Psoas muscle (tissue), 7 donors: ENCODE measurements at regions not wholly inside any gene's neighbourhood (a gene's known extent, or its start where the extent isn't known, plus 50 kb on each side); places are given as distances from the start of the nearest gene placed in this dataset.
"Not testable (repeated sequence)": the region's sequence is repeated elsewhere in the genome, so short reads cannot be mapped to it uniquely, and the experiment has no call there.

ENCODE experiments used
- ATAC-seq, 4 donors: fragments of 200-7000 bp; cut with Tn5 transposase; one replicate each; pipeline ENCODE4 v1.9.1; 2020; ENCODE audit warnings: moderate library complexity in 3 of 4, mild to moderate bottlenecking in 2 of 4
- DNase-seq, 2 donors: peaks; one replicate each; pipeline ENCODE4 v3.0.0-alpha.2; 2020
- H3K27ac ChIP-seq: fragments of 200-600 bp; one replicate; pipeline ENCODE4 v1.8.0; 2022
- H3K27me3 ChIP-seq, 3 donors: fragments of 200-600 bp in 1 of 3; one replicate each; pipeline versions ENCODE4 v1.6.1 to v1.8.0; 2013 to 2022; ENCODE audit warnings: low read length in 2 of 3, mild to moderate bottlenecking in 2 of 3, moderate library complexity in 1 of 3; ENCODE audit not compliant: insufficient read depth in 3 of 3
- H3K36me3 ChIP-seq, 2 donors: fragments of 200-600 bp in 1 of 2; one replicate each; pipeline versions ENCODE4 v1.6.1 to v1.8.0; 2013 to 2022; ENCODE audit warnings: low read depth in 1 of 2, mild to moderate bottlenecking in 1 of 2, moderate library complexity in 1 of 2; ENCODE audit not compliant: insufficient read depth in 1 of 2
- H3K4me1 ChIP-seq: fragments of 200-600 bp; one replicate; pipeline ENCODE4 v1.8.0; 2022
- H3K4me3 ChIP-seq: fragments of 200-600 bp; one replicate; pipeline ENCODE4 v1.8.0; 2022; ENCODE audit warnings: mild to moderate bottlenecking
- H3K9me3 ChIP-seq: fragments of 200-600 bp; one replicate; pipeline ENCODE4 v1.8.0; 2022
- CTCF ChIP-seq: fragments of 200-600 bp; IDR thresholded peaks from one replicate; pipeline ENCODE4 v1.8.0; 2022; ENCODE audit warnings: antibody characterized with exemption
- WGBS, 3 donors: extraction: QIAGEN DNeasy Blood & Tissue Kit; methylation state at CpG; one replicate each; pipeline versions ENCODE4 v1.1.6 to v1.1.7; 2013; 5-methylcytosine and 5-hydroxymethylcytosine counted together
- intact Hi-C, 2 donors: fragments of 100-400 bp; cut with DNase I; formaldehyde crosslinking; loops; one replicate each; pipeline versions ENCODE4 v1.11.0 to v1.14.2; 2022
- donor health status: healthy with polysubstance abuse.
- donor health status: DM: no; HTN: no; CAD: no; lungs with moderate emphysema.
- donor health status: Bipolar disorder and iron deficiency.
- donor health status: healthy.
- donor health status: DM: yes; HTN: yes; CAD: no.
- donor health status: DM: no; HTN: no; CAD: no.
- donor health status: DM: yes; HTN: yes; CAD: no.

DNA sequence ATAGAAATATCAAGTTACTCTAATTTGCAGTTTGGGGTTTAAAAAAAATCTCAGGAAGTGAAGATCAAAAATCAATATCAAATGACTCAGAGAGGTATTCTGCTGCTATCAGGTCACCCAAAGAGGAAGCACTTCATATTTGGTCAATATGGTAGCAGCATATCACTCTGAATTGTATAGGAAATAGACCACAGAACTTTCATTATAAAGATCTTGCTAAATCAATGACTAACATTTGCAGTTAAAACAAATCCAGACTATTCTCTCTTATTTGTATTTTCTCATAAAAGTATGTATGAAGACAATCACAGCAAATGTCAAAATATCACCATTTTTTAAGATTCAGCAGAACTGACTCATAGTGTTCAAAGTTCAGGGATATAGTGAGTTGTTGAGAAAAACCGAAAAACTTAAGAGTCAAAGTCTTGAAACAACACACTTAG is 105.8 kb upstream of the PCSK1 start:
- ATAC-seq (no peak), DNase-seq (no peak)
- Histone ChIP-seq H3K27ac (no peak overlapping the region), H3K36me3 (no peaks in the 10 kb centered on the region), H3K9me3 (peaks cover under 1% of the 10 kb centered on the region), H3K4me3 (no peak overlapping the region), H3K4me1 (no peaks in the 10 kb centered on the region), H3K27me3 (no peaks in the 10 kb centered on the region)
- no peak for TF ChIP-seq CTCF
- intact Hi-C loops = no loop called here
- WGBS, 3 donors = 89 to 93% (median 91%) methylated on average over 1 of the region's 1 CpG

GRCh38 chr5:96546120-96546519 is 113.1 kb upstream of the PCSK1 start:
- WGBS, 3 donors = 66 to 76% (median 68%) methylated on average over 1 of the region's 1 CpG
- H3K4me3 ChIP-seq = no peak overlapping the region
- no peaks in the 10 kb centered on the region for H3K4me1 ChIP-seq
- TF ChIP-seq CTCF = no peak
- peaks cover 4% of the 10 kb centered on the region for H3K9me3 ChIP-seq
- DNase-seq (no peak), ATAC-seq (no peak)
- intact Hi-C loops = no loop called here
- no peaks in the 10 kb centered on the region for H3K36me3 ChIP-seq
- H3K27me3 ChIP-seq = peaks cover 0 to 2% (median 0%) of the 10 kb centered on the region in 3 donors
- H3K27ac ChIP-seq = no peak overlapping the region

- no peak for TF ChIP-seq CTCF
- H3K36me3 ChIP-seq = no peaks in the 10 kb centered on the region
- no peak for ATAC-seq
- DNase-seq = no peak
- H3K4me1 ChIP-seq = no peaks in the 10 kb centered on the region
- peaks cover 0 to 2% (median 0%) of the 10 kb centered on the region in 3 donors for H3K27me3 ChIP-seq
- H3K9me3 ChIP-seq = peaks cover 4% of the 10 kb centered on the region
- 81 to 88% (median 86%) methylated on average over 4 of the region's 4 CpGs for WGBS, 3 donors
- H3K4me3 ChIP-seq = no peak overlapping the region
- H3K27ac ChIP-seq = no peak overlapping the region
- intact Hi-C loops = no loop called here
Observed at GRCh38 chr5:96547486-96547885, 114.4 kb upstream of the PCSK1 start.

- Histone ChIP-seq H3K27ac (no peak overlapping the region), H3K36me3 (no peaks in the 10 kb centered on the region), H3K4me1 (no peaks in the 10 kb centered on the region), H3K27me3 (peaks cover 0 to 2% (median 0%) of the 10 kb centered on the region in 3 donors), H3K4me3 (no peak overlapping the region), H3K9me3 (peaks cover 3% of the 10 kb centered on the region)
- intact Hi-C loops = no loop called here
- TF ChIP-seq CTCF = no peak
- DNase-seq = no peak
- ATAC-seq = no peak
- WGBS, 3 donors = 48 to 66% (median 63%) methylated on average over 2 of the region's 2 CpGs
Observed at GRCh38 chr5:96548905-96549304, 113.3 kb upstream of the CAST start.

- H3K9me3 ChIP-seq, H3K27me3 ChIP-seq, H3K4me1 ChIP-seq, H3K36me3 ChIP-seq, ATAC-seq, H3K27ac ChIP-seq, H3K4me3 ChIP-seq, DNase-seq, intact Hi-C loops: not testable (repeated sequence)
- WGBS, 3 donors = 88 to 96% (median 90%) methylated on average over 2 of the region's 2 CpGs
Observed at GRCh38 chr5:96560857-96561256, 101.3 kb upstream of the CAST start.
